ENCODE measurements at regions not wholly inside any gene's neighbourhood (a gene's known extent, or its start where the extent isn't known, plus 50 kb on each side); places are given as distances from the start of the nearest gene placed in this dataset.
"Not testable (repeated sequence)": the region's sequence is repeated elsewhere in the genome, so short reads cannot be mapped to it uniquely, and the experiment has no call there.

- no peak for TF ChIP-seq CTCF (IDR thresholded peaks at IDR 0.05)
- no peak for TF ChIP-seq POLR2A (IDR thresholded peaks at IDR 0.05)
- intact Hi-C loops (cut with DNase I) = no loop called here
- 54% methylated on average over 2 of the region's 2 CpGs for WGBS (ENCODE audit: insufficient coverage, low coverage, low lambda C conversion rate, missing lambda C conversion rate)
These were observed 212.5 kb downstream of the SEC23IP start for GRCh38 chr10:120105001-120105400.

GRCh38 chr10:120105492-120105891 lies 213.0 kb downstream of the SEC23IP start:
- no peaks in the 10 kb centered on the region for H3K9me3 ChIP-seq
- TF ChIP-seq CTCF (IDR thresholded peaks at IDR 0.05) (no peak), POLR2A (IDR thresholded peaks at IDR 0.05) (no peak)
- 36% methylated on average over 1 of the region's 1 CpG for WGBS (ENCODE audit: insufficient coverage, low coverage, low lambda C conversion rate, missing lambda C conversion rate)
- H3K36me3 ChIP-seq = no peaks in the 10 kb centered on the region
- H3K4me1 ChIP-seq = no peaks in the 10 kb centered on the region
- DNase-seq (no peak), ATAC-seq (no peak)
- no peaks in the 10 kb centered on the region for H3K27me3 ChIP-seq
- no peak overlapping the region for H3K27ac ChIP-seq
- intact Hi-C loops (cut with DNase I) = no loop called here
- H3K4me3 ChIP-seq = no peak overlapping the region

More at GRCh38 chr10:120105001-120105400, 212.5 kb downstream of the SEC23IP start:
- Histone ChIP-seq H3K36me3 (no peaks in the 10 kb centered on the region), H3K4me3 (no peak overlapping the region), H3K27me3 (no peaks in the 10 kb centered on the region), H3K27ac (no peak overlapping the region), H3K4me1 (no peaks in the 10 kb centered on the region), H3K9me3 (no peaks in the 10 kb centered on the region)
- ATAC-seq (no peak), DNase-seq (no peak)

GRCh38 chr10:120108916-120109315 lies 216.4 kb downstream of the SEC23IP start:
- H3K4me3 ChIP-seq = no peak overlapping the region
- TF ChIP-seq CTCF (IDR thresholded peaks at IDR 0.05) (no peak), POLR2A (IDR thresholded peaks at IDR 0.05) (no peak)
- no peak for ATAC-seq
- no peak overlapping the region for H3K27ac ChIP-seq
- DNase-seq = no peak
- no peaks in the 10 kb centered on the region for H3K9me3 ChIP-seq
- no peaks in the 10 kb centered on the region for H3K36me3 ChIP-seq
- intact Hi-C loops (cut with DNase I) = no loop called here
- H3K27me3 ChIP-seq = no peaks in the 10 kb centered on the region
- 62% methylated on average over 3 of the region's 3 CpGs for WGBS (ENCODE audit: insufficient coverage, low coverage, low lambda C conversion rate, missing lambda C conversion rate)
- no peaks in the 10 kb centered on the region for H3K4me1 ChIP-seq

- WGBS (ENCODE audit: insufficient coverage, low coverage, low lambda C conversion rate, missing lambda C conversion rate) = 74% methylated on average over 4 of the region's 4 CpGs
- intact Hi-C loops (cut with DNase I); H3K4me3 ChIP-seq; H3K27me3 ChIP-seq; DNase-seq; ATAC-seq; H3K36me3 ChIP-seq; H3K27ac ChIP-seq; H3K9me3 ChIP-seq; H3K4me1 ChIP-seq: not testable (repeated sequence)
These were observed 217.2 kb downstream of the SEC23IP start for GRCh38 chr10:120109725-120110124.

- H3K27ac ChIP-seq = no peak overlapping the region
- WGBS (ENCODE audit: insufficient coverage, low coverage, low lambda C conversion rate, missing lambda C conversion rate) = 50% methylated on average over 1 of the region's 1 CpG
- intact Hi-C loops (cut with DNase I) = no loop called here
- no peak overlapping the region for H3K4me3 ChIP-seq
- no peaks in the 10 kb centered on the region for H3K36me3 ChIP-seq
- TF ChIP-seq POLR2A (IDR thresholded peaks at IDR 0.05) = no peak
- no peak for TF ChIP-seq CTCF (IDR thresholded peaks at IDR 0.05)
- no peak for ATAC-seq
- no peak for DNase-seq
- H3K27me3 ChIP-seq = no peaks in the 10 kb centered on the region
- H3K4me1 ChIP-seq = no peaks in the 10 kb centered on the region
- H3K9me3 ChIP-seq = no peaks in the 10 kb centered on the region
These were observed 217.7 kb downstream of the SEC23IP start for GRCh38 chr10:120110196-120110595.

Measured in right lobe of liver (tissue), 6 donors.